Activated naive CD4-positive, alpha-beta T cell treated with anti-CD3 and anti-CD28 coated beads for 36 hours (primary cell): ENCODE measurements at regions not wholly inside any gene's neighbourhood (a gene's known extent, or its start where the extent isn't known, plus 50 kb on each side); places are given as distances from the start of the nearest gene placed in this dataset.

Experiments used
- CTCF ChIA-PET: fragments of 350-600 bp; sonication (Branson Sonifier 250); formaldehyde crosslinking; loops from one replicate; lab custom pipeline; 2021; ENCODE audit warnings: antibody characterized with exemption; lab: Charles Lee
- DNase-seq: peaks from one replicate; pipeline ENCODE4 v3.0.0-alpha.2; 2020
- H3K27ac Mint-ChIP-seq: one replicate; pipeline ENCODE4 v1.8.0; 2021; ENCODE audit warnings: mild to moderate bottlenecking, mixed read lengths
- H3K27me3 Mint-ChIP-seq: one replicate; pipeline ENCODE4 v1.8.0; 2021; ENCODE audit warnings: low read depth, mixed read lengths
- H3K36me3 Mint-ChIP-seq: one replicate; pipeline ENCODE4 v1.8.0; 2021; ENCODE audit warnings: low read depth, mixed read lengths
- H3K4me1 Mint-ChIP-seq: one replicate; pipeline ENCODE4 v1.8.0; 2021; ENCODE audit warnings: low read depth, mixed read lengths
- H3K4me3 Mint-ChIP-seq: one replicate; pipeline ENCODE4 v1.8.0; 2021; ENCODE audit warnings: mild to moderate bottlenecking, moderate library complexity, mixed read lengths
- H3K9me3 Mint-ChIP-seq: one replicate; pipeline ENCODE4 v1.8.0; 2021; ENCODE audit warnings: mixed read lengths
- intact Hi-C: fragments of 100-400 bp; cut with micrococcal nuclease; formaldehyde crosslinking; loops from one replicate; pipeline ENCODE4 v1.15.1; 2023

- Mint-ChIP-seq H3K27ac (no peak overlapping the region), H3K27me3 (peaks cover 17% of the 10 kb centered on the region), H3K9me3 (no peaks in the 10 kb centered on the region), H3K4me3 (no peak overlapping the region), H3K4me1 (no peaks in the 10 kb centered on the region), H3K36me3 (no peaks in the 10 kb centered on the region)
- intact Hi-C loops: no loop called here
- no peak for DNase-seq
- CTCF ChIA-PET: no interaction called here
Measured at GRCh38 chr17:68661265-68662036, 60.3 kb upstream of the FAM20A start.

GRCh38 chr17:68660302-68660701 is 59.1 kb upstream of the FAM20A start:
- CTCF ChIA-PET: no interaction called here
- H3K36me3 Mint-ChIP-seq: no peaks in the 10 kb centered on the region
- no peaks in the 10 kb centered on the region for H3K4me1 Mint-ChIP-seq
- intact Hi-C loops: no loop called here
- peaks cover 9% of the 10 kb centered on the region for H3K27me3 Mint-ChIP-seq
- no peaks in the 10 kb centered on the region for H3K9me3 Mint-ChIP-seq
- H3K27ac Mint-ChIP-seq: no peak overlapping the region
- no peak for DNase-seq
- no peak overlapping the region for H3K4me3 Mint-ChIP-seq

GRCh38 chr17:68658999-68659780 is 58.0 kb upstream of the FAM20A start:
- intact Hi-C loops: no loop called here
- Mint-ChIP-seq H3K4me3 (no peak overlapping the region), H3K27ac (no peak overlapping the region), H3K27me3 (peaks cover 5% of the 10 kb centered on the region), H3K9me3 (no peaks in the 10 kb centered on the region), H3K4me1 (no peaks in the 10 kb centered on the region), H3K36me3 (no peaks in the 10 kb centered on the region)
- no peak for DNase-seq
- CTCF ChIA-PET: no interaction called here

GRCh38 chr17:68657576-68657975 is 56.4 kb upstream of the FAM20A start:
- no peaks in the 10 kb centered on the region for H3K9me3 Mint-ChIP-seq
- intact Hi-C loops: no loop called here
- no peak overlapping the region for H3K27ac Mint-ChIP-seq
- no peak for DNase-seq
- CTCF ChIA-PET: no interaction called here
- peaks cover 2% of the 10 kb centered on the region for H3K27me3 Mint-ChIP-seq
- H3K4me3 Mint-ChIP-seq: no peak overlapping the region
- H3K4me1 Mint-ChIP-seq: no peaks in the 10 kb centered on the region
- no peaks in the 10 kb centered on the region for H3K36me3 Mint-ChIP-seq

GRCh38 chr17:68657166-68657565 is 56.0 kb upstream of the FAM20A start:
- intact Hi-C loops: no loop called here
- Mint-ChIP-seq H3K36me3 (no peaks in the 10 kb centered on the region), H3K27ac (no peak overlapping the region), H3K4me1 (no peaks in the 10 kb centered on the region), H3K4me3 (no peak overlapping the region), H3K9me3 (no peaks in the 10 kb centered on the region), H3K27me3 (peaks cover 2% of the 10 kb centered on the region)
- DNase-seq: no peak
- CTCF ChIA-PET: no interaction called here

GRCh38 chr17:68656666-68657065 is 55.5 kb upstream of the FAM20A start:
- peaks cover 2% of the 10 kb centered on the region for H3K27me3 Mint-ChIP-seq
- H3K4me3 Mint-ChIP-seq: no peak overlapping the region
- no peak overlapping the region for H3K27ac Mint-ChIP-seq
- DNase-seq: no peak
- no peaks in the 10 kb centered on the region for H3K36me3 Mint-ChIP-seq
- no peaks in the 10 kb centered on the region for H3K9me3 Mint-ChIP-seq
- intact Hi-C loops: no loop called here
- CTCF ChIA-PET: no interaction called here
- no peaks in the 10 kb centered on the region for H3K4me1 Mint-ChIP-seq
